Panc1 (cell line): ENCODE measurements at regions not wholly inside any gene's neighbourhood (a gene's known extent, or its start where the extent isn't known, plus 50 kb on each side); places are given as distances from the start of the nearest gene placed in this dataset.

ENCODE experiments used
- ATAC-seq: fragments of 200-7000 bp; cut with Tn5 transposase; 2 replicates; pipeline ENCODE4 v1.9.1; 2020; ENCODE audit warnings: mild to moderate bottlenecking, moderate library complexity
- BruUV-seq: library from RNA; stranded (reverse); fragments of 400-500 nt; replicated peaks from 2 replicates; lab custom pipeline; 2021; lab: Mats Ljungman, UMichigan
- CTCF ChIA-PET: fragments of 300-600 bp; sonication (Branson Sonifier 250); formaldehyde crosslinking; loops from one replicate; lab custom pipeline; 2022; ENCODE audit warnings: antibody characterized with exemption; lab: Charles Lee
- POLR2A ChIA-PET: fragments of 300-600 bp; sonication (Branson Sonifier 250); formaldehyde crosslinking; loops from one replicate; lab custom pipeline; 2022; ENCODE audit warnings: antibody characterized with exemption; lab: Charles Lee
- DNase-seq: peaks from one replicate; pipeline ENCODE4 v3.0.0-alpha.2; 2010; ENCODE audit warnings: low read depth, low spot score
- H3K27ac ChIP-seq: 2 replicates; pipeline ENCODE4 v1.5.1; 2011; ENCODE audit warnings: mild to moderate bottlenecking, low read length, inconsistent platforms
- H3K27me3 ChIP-seq: fragments of 200-500 bp; sonication (Bioruptor generic); 2 replicates; pipeline ENCODE4 v1.6.0; 2014; ENCODE audit warnings: low read length, inconsistent platforms; ENCODE audit not compliant: control insufficient read depth, insufficient read depth
- H3K36me3 ChIP-seq: fragments of 200-500 bp; sonication (Bioruptor generic); 2 replicates; pipeline ENCODE4 v1.5.1; 2014; ENCODE audit warnings: inconsistent platforms, mild to moderate bottlenecking, low read length, moderate library complexity; ENCODE audit not compliant: control insufficient read depth, insufficient read depth
- H3K4me1 ChIP-seq: 2 replicates; pipeline ENCODE4 v1.5.1; 2011; ENCODE audit warnings: inconsistent platforms, mild to moderate bottlenecking, low read length, moderate library complexity; ENCODE audit not compliant: control insufficient read depth, insufficient read depth
- H3K4me3 ChIP-seq, 2 experiments: 2 replicates each; pipeline ENCODE4 v1.5.1; 2011 to 2012; ENCODE audit warnings: low read depth in 2 of 2, low read length in 2 of 2, mild to moderate bottlenecking in 2 of 2, inconsistent platforms in 1 of 2, moderate library complexity in 1 of 2
- H3K9me3 ChIP-seq: fragments of 200-500 bp; sonication (Bioruptor generic); 2 replicates; pipeline ENCODE4 v1.5.1; 2014; ENCODE audit warnings: low read depth, mild to moderate bottlenecking, inconsistent platforms, low read length, moderate library complexity; ENCODE audit not compliant: control insufficient read depth, insufficient read depth
- POLR2AphosphoS5 ChIP-seq: IDR thresholded peaks from 2 replicates; pipeline ENCODE4 v1.6.1; 2012; ENCODE audit warnings: mild to moderate bottlenecking, low read depth, low read length, moderate library complexity
- SIN3A ChIP-seq: IDR thresholded peaks from 2 replicates; pipeline ENCODE4 v1.6.1; 2012; ENCODE audit warnings: low read depth, mild to moderate bottlenecking, low read length, moderate library complexity, borderline replicate concordance; ENCODE audit not compliant: insufficient read depth
- TCF7L2 ChIP-seq: IDR thresholded peaks from 2 replicates; pipeline ENCODE4 v1.6.1; 2011; ENCODE audit warnings: mild to moderate bottlenecking, low read depth, low read length, inconsistent platforms
- in situ Hi-C: cut with HindIII; loops from 2 replicates; pipeline ENCODE4 v1.10.0; 2016; ENCODE audit warnings: low sequenced_read_pairs, low pct_unique_long_range_greater_than_20kb
- intact Hi-C: fragments of 100-400 bp; cut with micrococcal nuclease; formaldehyde crosslinking; loops from one replicate; pipeline ENCODE4 v1.10.0; 2022; ENCODE audit not compliant: unreplicated experiment
- TF ChIP-seq, protein P1 (sequence below), 2 experiments: IDR thresholded peaks; 2 replicates each; pipeline ENCODE4 v1.6.1; 2011 to 2012; ENCODE audit warnings: low read depth in 2 of 2, control low read depth in 1 of 2, low read length in 1 of 2, mild to moderate bottlenecking in 1 of 2, moderate library complexity in 1 of 2; ENCODE audit not compliant: insufficient read depth in 1 of 2
- TF ChIP-seq, protein P2 (sequence below): fragments of 450-650 bp; IDR thresholded peaks from 2 replicates; pipeline ENCODE4 v1.5.1; 2017; ENCODE audit warnings: mild to moderate bottlenecking

DNA sequence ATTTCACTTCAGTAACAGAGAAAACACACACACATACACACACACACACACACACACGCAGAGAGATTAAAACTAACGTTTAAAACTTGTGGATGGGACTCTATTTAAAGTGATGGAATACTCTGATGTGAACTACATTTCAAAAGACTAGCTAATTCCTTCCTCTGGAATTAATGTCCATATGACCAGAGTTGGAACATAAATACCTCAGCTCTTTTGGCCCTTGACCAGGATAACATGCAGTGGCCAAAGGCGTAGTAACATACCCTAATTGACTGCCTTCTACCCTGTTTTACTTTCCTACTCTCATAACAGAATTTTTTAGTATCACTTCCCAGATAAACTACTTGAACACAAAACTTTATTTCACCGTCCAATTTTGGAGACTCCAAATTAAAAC, 671.3 kb upstream of the CHAC2 start:
- Histone ChIP-seq H3K27me3 (no peaks in the 10 kb centered on the region), H3K4me1 (no peaks in the 10 kb centered on the region), H3K4me3 (no peak overlapping the region), H3K9me3 (no peaks in the 10 kb centered on the region), H3K27ac (no peak overlapping the region), H3K36me3 (no peaks in the 10 kb centered on the region)
- CTCF ChIA-PET, result no interaction called here
- intact Hi-C loops (no loop called here), in situ Hi-C loops (no loop called here)
- ATAC-seq (no peak), DNase-seq (no peak)
- BruUV-seq, result no TSS peak
- POLR2A ChIA-PET, result no interaction called here
- TF ChIP-seq POLR2AphosphoS5, result no peak
- no peak for TF ChIP-seq TCF7L2
- TF ChIP-seq, protein P1, sequence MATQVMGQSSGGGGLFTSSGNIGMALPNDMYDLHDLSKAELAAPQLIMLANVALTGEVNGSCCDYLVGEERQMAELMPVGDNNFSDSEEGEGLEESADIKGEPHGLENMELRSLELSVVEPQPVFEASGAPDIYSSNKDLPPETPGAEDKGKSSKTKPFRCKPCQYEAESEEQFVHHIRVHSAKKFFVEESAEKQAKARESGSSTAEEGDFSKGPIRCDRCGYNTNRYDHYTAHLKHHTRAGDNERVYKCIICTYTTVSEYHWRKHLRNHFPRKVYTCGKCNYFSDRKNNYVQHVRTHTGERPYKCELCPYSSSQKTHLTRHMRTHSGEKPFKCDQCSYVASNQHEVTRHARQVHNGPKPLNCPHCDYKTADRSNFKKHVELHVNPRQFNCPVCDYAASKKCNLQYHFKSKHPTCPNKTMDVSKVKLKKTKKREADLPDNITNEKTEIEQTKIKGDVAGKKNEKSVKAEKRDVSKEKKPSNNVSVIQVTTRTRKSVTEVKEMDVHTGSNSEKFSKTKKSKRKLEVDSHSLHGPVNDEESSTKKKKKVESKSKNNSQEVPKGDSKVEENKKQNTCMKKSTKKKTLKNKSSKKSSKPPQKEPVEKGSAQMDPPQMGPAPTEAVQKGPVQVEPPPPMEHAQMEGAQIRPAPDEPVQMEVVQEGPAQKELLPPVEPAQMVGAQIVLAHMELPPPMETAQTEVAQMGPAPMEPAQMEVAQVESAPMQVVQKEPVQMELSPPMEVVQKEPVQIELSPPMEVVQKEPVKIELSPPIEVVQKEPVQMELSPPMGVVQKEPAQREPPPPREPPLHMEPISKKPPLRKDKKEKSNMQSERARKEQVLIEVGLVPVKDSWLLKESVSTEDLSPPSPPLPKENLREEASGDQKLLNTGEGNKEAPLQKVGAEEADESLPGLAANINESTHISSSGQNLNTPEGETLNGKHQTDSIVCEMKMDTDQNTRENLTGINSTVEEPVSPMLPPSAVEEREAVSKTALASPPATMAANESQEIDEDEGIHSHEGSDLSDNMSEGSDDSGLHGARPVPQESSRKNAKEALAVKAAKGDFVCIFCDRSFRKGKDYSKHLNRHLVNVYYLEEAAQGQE (IDR thresholded peaks at IDR 0.05; ENCODE audit: insufficient read depth in 1 of 2, low read depth in 2 of 2, low read length in 1 of 2), result no peak
- no peak for TF ChIP-seq SIN3A
- TF ChIP-seq, protein P2, sequence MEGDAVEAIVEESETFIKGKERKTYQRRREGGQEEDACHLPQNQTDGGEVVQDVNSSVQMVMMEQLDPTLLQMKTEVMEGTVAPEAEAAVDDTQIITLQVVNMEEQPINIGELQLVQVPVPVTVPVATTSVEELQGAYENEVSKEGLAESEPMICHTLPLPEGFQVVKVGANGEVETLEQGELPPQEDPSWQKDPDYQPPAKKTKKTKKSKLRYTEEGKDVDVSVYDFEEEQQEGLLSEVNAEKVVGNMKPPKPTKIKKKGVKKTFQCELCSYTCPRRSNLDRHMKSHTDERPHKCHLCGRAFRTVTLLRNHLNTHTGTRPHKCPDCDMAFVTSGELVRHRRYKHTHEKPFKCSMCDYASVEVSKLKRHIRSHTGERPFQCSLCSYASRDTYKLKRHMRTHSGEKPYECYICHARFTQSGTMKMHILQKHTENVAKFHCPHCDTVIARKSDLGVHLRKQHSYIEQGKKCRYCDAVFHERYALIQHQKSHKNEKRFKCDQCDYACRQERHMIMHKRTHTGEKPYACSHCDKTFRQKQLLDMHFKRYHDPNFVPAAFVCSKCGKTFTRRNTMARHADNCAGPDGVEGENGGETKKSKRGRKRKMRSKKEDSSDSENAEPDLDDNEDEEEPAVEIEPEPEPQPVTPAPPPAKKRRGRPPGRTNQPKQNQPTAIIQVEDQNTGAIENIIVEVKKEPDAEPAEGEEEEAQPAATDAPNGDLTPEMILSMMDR, result no peak

DNA sequence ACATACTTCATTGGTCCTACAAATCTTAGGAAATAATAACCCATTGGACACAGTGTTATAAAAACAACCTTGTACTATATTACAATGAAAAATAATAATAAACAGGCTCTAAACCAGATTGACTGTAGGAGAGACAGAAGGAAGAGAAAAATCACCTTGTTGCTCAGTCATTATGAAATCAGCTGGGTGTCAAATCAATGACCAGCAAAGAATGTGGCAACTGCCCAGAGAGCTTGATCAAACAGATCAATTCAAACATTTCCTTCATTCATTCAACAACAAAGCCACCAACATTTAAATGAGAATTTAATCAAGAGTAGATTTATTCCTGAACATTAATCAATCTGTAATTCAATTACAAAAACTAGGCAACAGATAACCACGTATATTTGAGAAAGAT, 671.9 kb upstream of the CHAC2 start:
- TF ChIP-seq POLR2AphosphoS5 (no peak), SIN3A (no peak), TCF7L2 (no peak)
- TF ChIP-seq, protein P1 (IDR thresholded peaks at IDR 0.05; ENCODE audit: insufficient read depth in 1 of 2, low read depth in 2 of 2, low read length in 1 of 2), result no peak
- TF ChIP-seq, protein P2, result no peak
- no peaks in the 10 kb centered on the region for H3K4me1 ChIP-seq
- no peaks in the 10 kb centered on the region for H3K36me3 ChIP-seq
- no peak overlapping the region for H3K27ac ChIP-seq
- H3K9me3 ChIP-seq, result no peaks in the 10 kb centered on the region
- DNase-seq, result no peak
- ATAC-seq, result no peak
- intact Hi-C loops, result no loop called here
- BruUV-seq, result no TSS peak
- ChIA-PET CTCF (no interaction called here), POLR2A (no interaction called here)
- in situ Hi-C loops, result no loop called here
- H3K4me3 ChIP-seq, result no peak overlapping the region
- no peaks in the 10 kb centered on the region for H3K27me3 ChIP-seq
